ENCODE measurements at regions not wholly inside any gene's neighbourhood (a gene's known extent, or its start where the extent isn't known, plus 50 kb on each side); places are given as distances from the start of the nearest gene placed in this dataset.

GRCh38 chr16:50961952-50962351, 189.1 kb downstream of the SALL1 start:
- no peak for TF ChIP-seq POLR2A (IDR thresholded peaks at IDR 0.05; ENCODE audit: low read depth, low read length)
- no peak for TF ChIP-seq POLR2AphosphoS5 (IDR thresholded peaks at IDR 0.05; ENCODE audit: low read depth, low read length)
- TF ChIP-seq SPI1 (IDR thresholded peaks at IDR 0.05; ENCODE audit: low read depth, low read length), result no peak
